SKM-1 (cell line): ENCODE measurements at regions not wholly inside any gene's neighbourhood (a gene's known extent, or its start where the extent isn't known, plus 50 kb on each side); places are given as distances from the start of the nearest gene placed in this dataset.

Source experiments
- DNase-seq: peaks from one replicate; lab custom pipeline; 2025; ENCODE audit not compliant: unreplicated experiment; lab: John Stamatoyannopoulos, UW

DNA sequence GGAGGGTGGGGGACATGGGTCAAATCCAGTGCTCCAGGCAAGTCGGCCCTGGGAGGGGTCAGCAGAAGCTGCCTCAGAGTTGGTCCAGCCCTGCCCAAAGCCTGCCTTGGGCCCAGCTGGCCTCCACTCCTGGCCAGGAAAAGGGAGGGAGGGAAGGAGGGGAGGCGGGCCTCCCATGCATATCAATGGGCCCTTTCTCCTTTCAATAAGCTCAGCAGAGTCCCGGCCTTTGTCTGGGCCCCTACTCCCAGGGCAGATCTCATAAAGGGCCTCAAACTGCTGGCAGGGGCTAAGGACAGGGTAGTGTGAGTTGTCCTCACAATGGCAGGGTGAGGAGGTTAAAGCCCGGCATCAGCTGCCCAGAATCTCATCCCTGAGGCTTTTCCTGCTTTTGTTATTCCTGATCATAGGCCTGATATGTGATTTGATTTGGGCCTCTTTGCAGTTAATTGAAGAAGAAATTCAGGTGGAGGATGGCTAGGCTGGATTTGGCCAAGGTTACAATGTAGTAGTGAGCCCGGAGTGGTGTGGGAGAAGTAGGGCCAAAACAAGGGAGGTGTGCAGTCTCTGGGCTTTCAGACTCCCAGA is 121.1 kb upstream of the ATP6AP2 start:
- no peak for DNase-seq

- no peak for DNase-seq
These were observed 123.4 kb upstream of the ATP6AP2 start for GRCh38 chrX:40457406-40457805.

GRCh38 chrX:40452031-40452430 is 128.7 kb upstream of the ATP6AP2 start:
- DNase-seq = no peak

DNA sequence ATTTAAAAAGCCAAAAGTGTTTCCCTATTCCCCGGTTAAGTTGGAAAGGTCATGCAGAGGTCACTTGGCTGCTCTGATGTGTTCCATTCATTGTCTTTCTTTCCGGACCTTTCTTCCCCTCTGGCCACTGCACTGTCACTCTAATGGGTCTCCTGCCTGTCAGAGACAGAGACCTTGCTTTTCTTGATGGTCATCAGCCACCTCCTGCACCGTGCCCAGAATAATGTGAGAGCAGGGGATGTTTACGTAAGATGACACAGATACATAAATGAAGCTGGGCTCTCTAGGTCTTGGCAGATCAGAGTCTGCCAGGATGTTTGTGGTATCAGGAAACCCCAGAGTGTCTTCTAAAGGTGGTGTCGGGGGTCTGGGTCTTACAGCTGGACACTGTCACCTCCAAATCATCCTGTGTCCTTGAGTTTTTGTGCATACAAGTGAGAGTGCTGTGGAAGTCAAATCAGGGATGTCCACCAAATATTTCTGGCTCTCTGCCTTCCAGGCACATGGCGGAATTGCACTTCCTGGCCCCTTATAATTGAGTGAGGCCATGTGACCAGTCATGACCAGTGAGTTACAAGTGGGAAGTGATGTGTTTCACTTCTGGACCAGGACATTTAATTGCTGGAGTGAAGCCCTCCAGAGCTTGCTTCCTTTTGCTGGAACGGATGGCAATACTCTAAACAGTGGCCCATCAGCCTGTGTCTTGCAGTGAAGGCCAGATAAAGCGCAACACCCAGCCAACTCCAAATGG is 130.6 kb upstream of the ATP6AP2 start:
- no peak for DNase-seq

- DNase-seq = no peak
These were observed 131.4 kb upstream of the ATP6AP2 start for GRCh38 chrX:40449396-40449795.

DNA sequence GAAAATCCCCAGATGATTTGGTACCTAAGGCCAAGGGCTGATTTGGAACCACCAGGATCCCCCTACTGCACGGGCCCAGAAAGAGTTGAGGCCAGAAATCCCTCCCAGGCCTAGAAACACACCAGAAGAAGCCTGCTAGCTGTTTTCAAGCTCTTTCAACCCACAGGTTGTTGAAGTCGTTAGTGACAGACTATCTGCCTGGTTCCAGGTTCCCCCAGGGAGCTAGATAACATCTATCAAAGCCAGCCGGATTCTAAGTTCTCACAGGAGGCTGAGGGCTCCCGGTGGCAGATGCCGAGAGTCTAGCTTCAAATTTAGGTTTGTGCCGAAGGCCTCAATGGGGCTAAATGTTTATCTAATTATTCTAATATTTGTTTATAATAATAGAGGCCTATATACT is 132.0 kb upstream of the ATP6AP2 start:
- DNase-seq = no peak

- DNase-seq = no peak
These were observed 133.8 kb upstream of the ATP6AP2 start for GRCh38 chrX:40446921-40447320.

GRCh38 chrX:40445691-40446090 is 135.1 kb upstream of the ATP6AP2 start:
- DNase-seq = no peak

GRCh38 chrX:40444798-40445496 is 135.8 kb upstream of the ATP6AP2 start:
- no peak for DNase-seq

DNA sequence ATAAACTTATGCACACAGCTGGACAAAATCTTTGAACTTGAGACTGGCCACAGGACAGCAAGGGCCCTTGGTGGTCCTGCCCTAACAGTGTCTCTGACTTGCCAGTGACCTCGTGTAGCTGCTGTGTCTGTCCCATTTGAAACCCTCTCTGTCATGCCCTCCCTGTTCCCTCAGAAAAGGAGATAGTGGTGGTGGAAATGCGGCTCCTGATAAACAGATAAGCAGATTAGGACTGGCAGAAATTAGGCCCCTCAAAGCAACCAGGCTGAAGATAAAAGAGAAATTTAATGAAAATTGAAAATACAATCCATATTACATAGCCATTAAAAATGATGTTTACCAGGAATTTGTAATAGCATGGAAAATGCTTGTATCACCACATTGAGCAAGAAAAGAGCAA is 136.6 kb upstream of the ATP6AP2 start:
- no peak for DNase-seq

GRCh38 chrX:40440866-40441265 is 139.9 kb upstream of the ATP6AP2 start:
- DNase-seq = no peak

- DNase-seq = no peak
These were observed 140.9 kb upstream of the ATP6AP2 start for GRCh38 chrX:40439625-40440532.

DNA sequence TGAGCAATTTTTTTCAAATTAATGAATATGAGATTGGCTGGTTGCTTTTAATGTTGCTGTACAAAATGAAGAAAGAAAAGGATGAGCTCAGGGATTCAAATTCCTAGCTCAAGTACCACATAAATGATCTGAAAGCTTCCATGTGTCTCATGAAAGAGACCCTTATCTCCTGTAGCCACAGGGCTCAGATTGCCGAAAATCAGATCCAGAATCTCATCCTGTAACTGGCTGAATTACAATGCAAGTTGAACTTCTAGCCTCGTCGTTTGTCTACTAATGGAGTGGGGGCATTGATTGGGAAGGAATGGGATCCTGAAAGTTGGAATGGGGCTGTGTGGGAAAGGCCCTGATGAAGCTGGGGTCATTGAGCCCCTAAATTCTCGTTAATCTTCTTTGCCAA is 143.4 kb upstream of the ATP6AP2 start:
- no peak for DNase-seq

GRCh38 chrX:40434947-40435346 is 145.8 kb upstream of the ATP6AP2 start:
- DNase-seq = no peak

- no peak for DNase-seq
These were observed 146.3 kb upstream of the ATP6AP2 start for GRCh38 chrX:40434443-40434842.

- no peak for DNase-seq
These were observed 147.6 kb upstream of the ATP6AP2 start for GRCh38 chrX:40433160-40433559.

- DNase-seq = no peak
These were observed 156.5 kb upstream of the ATP6AP2 start for GRCh38 chrX:40424259-40424658.

GRCh38 chrX:40423299-40423698 is 157.5 kb upstream of the ATP6AP2 start:
- no peak for DNase-seq

- DNase-seq = no peak
These were observed 158.7 kb upstream of the ATP6AP2 start for GRCh38 chrX:40422021-40422420.

DNA sequence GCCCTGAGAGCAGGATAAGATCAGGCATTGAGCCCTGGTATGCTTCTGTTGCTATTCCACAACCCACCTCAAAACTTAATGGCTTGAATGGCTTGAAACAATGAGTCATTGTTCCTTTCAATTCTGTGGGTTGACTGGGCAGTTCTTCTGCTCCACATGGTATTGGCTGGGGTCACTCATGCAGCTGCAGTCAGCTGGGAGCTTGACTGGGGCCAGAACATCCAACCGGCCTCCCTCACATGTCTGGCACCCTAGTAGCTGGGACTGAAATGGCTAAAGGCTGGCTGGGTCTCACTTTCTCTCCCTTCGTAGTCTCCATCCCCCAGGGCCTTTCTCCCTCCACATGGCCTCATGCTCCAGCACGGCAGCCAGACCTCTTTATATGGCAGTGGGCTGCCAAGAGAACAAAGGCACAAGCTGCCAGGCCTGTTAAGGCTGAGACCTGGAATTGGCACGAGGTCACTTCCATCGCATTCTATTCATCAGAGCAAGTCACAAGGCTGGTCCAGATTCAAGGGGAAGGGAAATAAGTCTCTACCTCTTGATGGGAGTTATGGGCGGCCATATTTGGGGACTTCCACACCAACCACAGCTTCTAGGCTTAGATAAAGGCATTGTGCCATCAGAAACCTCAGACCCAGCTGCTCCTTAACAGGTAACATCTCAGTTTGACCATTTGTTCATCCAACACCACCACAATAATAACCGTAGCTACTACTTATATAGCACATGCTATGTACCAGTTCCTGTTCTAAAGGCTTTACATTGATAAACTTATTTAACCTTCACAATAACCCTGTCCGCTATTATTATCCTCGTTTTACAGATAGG is 159.7 kb upstream of the ATP6AP2 start:
- DNase-seq = no peak
